Testis (tissue), 2 donors: ENCODE measurements at regions not wholly inside any gene's neighbourhood (a gene's known extent, or its start where the extent isn't known, plus 50 kb on each side); places are given as distances from the start of the nearest gene placed in this dataset.

Experiments used
- POLR2A ChIP-seq: fragments of 450-650 bp; IDR thresholded peaks from one replicate; pipeline ENCODE4 v1.6.1; 2017; ENCODE audit warnings: antibody characterized with exemption, mild to moderate bottlenecking, moderate library complexity
- TF ChIP-seq, protein P1 (sequence below), 3 experiments: fragments of 450-650 bp in 2 of 3; fragments of 200-600 bp in 1 of 3; sonication (generic) in 1 of 3; IDR thresholded peaks; one replicate each; pipeline ENCODE4 v1.5.1; 2016 to 2019; ENCODE audit warnings: antibody characterized with exemption in 3 of 3, mild to moderate bottlenecking in 2 of 3, moderate library complexity in 1 of 3

- TF ChIP-seq, protein P1, sequence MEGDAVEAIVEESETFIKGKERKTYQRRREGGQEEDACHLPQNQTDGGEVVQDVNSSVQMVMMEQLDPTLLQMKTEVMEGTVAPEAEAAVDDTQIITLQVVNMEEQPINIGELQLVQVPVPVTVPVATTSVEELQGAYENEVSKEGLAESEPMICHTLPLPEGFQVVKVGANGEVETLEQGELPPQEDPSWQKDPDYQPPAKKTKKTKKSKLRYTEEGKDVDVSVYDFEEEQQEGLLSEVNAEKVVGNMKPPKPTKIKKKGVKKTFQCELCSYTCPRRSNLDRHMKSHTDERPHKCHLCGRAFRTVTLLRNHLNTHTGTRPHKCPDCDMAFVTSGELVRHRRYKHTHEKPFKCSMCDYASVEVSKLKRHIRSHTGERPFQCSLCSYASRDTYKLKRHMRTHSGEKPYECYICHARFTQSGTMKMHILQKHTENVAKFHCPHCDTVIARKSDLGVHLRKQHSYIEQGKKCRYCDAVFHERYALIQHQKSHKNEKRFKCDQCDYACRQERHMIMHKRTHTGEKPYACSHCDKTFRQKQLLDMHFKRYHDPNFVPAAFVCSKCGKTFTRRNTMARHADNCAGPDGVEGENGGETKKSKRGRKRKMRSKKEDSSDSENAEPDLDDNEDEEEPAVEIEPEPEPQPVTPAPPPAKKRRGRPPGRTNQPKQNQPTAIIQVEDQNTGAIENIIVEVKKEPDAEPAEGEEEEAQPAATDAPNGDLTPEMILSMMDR (IDR thresholded peaks at IDR 0.05), result no peak
- no peak for TF ChIP-seq POLR2A
Observed at GRCh38 chr21:25515484-25516405, 91.5 kb downstream of the MRPL39 start.
